ENCODE measurements at regions not wholly inside any gene's neighbourhood (a gene's known extent, or its start where the extent isn't known, plus 50 kb on each side); places are given as distances from the start of the nearest gene placed in this dataset.
A peak's percentile ranks its signal among the peaks of the same experiment; 100 is the strongest.

GRCh38 chr12:74849801-74850200 lies 312.2 kb downstream of the ATXN7L3B start:
- DNase-seq (ENCODE audit: low read depth), result no peak
- TF ChIP-seq, protein P1, sequence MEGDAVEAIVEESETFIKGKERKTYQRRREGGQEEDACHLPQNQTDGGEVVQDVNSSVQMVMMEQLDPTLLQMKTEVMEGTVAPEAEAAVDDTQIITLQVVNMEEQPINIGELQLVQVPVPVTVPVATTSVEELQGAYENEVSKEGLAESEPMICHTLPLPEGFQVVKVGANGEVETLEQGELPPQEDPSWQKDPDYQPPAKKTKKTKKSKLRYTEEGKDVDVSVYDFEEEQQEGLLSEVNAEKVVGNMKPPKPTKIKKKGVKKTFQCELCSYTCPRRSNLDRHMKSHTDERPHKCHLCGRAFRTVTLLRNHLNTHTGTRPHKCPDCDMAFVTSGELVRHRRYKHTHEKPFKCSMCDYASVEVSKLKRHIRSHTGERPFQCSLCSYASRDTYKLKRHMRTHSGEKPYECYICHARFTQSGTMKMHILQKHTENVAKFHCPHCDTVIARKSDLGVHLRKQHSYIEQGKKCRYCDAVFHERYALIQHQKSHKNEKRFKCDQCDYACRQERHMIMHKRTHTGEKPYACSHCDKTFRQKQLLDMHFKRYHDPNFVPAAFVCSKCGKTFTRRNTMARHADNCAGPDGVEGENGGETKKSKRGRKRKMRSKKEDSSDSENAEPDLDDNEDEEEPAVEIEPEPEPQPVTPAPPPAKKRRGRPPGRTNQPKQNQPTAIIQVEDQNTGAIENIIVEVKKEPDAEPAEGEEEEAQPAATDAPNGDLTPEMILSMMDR (IDR thresholded peaks at IDR 0.05; ENCODE audit: insufficient read depth, low read depth, low read length), result no peak
- H3K4me3 ChIP-seq (ENCODE audit: low read depth, low read length), result no peak overlapping the region

- no peak for DNase-seq (ENCODE audit: low read depth)
- TF ChIP-seq, protein P1 (IDR thresholded peaks at IDR 0.05; ENCODE audit: insufficient read depth, low read depth, low read length), result no peak
- H3K4me3 ChIP-seq (ENCODE audit: low read depth, low read length), result no peak overlapping the region
Measured at GRCh38 chr12:74871817-74872216, 334.2 kb downstream of the ATXN7L3B start.

GRCh38 chr12:74885775-74886174 lies 323.9 kb downstream of the KCNC2 start:
- H3K4me3 ChIP-seq (ENCODE audit: low read depth, low read length), result no peak overlapping the region
- TF ChIP-seq, protein P1 (IDR thresholded peaks at IDR 0.05; ENCODE audit: insufficient read depth, low read depth, low read length), result no peak
- DNase-seq (ENCODE audit: low read depth), result no peak

- no peak for DNase-seq (ENCODE audit: low read depth)
Measured at GRCh38 chr12:74889073-74889472, 320.6 kb downstream of the KCNC2 start.

GRCh38 chr12:74889563-74890236 lies 319.9 kb downstream of the KCNC2 start:
- H3K4me3 ChIP-seq (ENCODE audit: low read depth, low read length), result no peak overlapping the region

More at GRCh38 chr12:74889073-74889472, 320.6 kb downstream of the KCNC2 start:
- H3K4me3 ChIP-seq (ENCODE audit: low read depth, low read length), result no peak overlapping the region
- TF ChIP-seq, protein P1 (IDR thresholded peaks at IDR 0.05; ENCODE audit: insufficient read depth, low read depth, low read length), result no peak

GRCh38 chr12:74890237-74890599 lies 319.4 kb downstream of the KCNC2 start:
- TF ChIP-seq, protein P1 (IDR thresholded peaks at IDR 0.05; ENCODE audit: insufficient read depth, low read depth, low read length), result no peak
- no peak overlapping the region for H3K4me3 ChIP-seq (ENCODE audit: low read depth, low read length)
- DNase-seq (ENCODE audit: low read depth), result peak; percentile 70

More at GRCh38 chr12:74889563-74890236, 319.9 kb downstream of the KCNC2 start:
- TF ChIP-seq, protein P1 (IDR thresholded peaks at IDR 0.05; ENCODE audit: insufficient read depth, low read depth, low read length), result no peak
- peak; percentile 44 for DNase-seq (ENCODE audit: low read depth)

Data from fibroblast of villous mesenchyme (primary cell).